ENCODE measurements at regions not wholly inside any gene's neighbourhood (a gene's known extent, or its start where the extent isn't known, plus 50 kb on each side); places are given as distances from the start of the nearest gene placed in this dataset.

GRCh38 chr1:209443361-209443931, 140.1 kb upstream of the CAMK1G start:
- DNase-seq (ENCODE audit: extremely low spot score in 2 of 2) = no peak
- no peak overlapping the region for H3K4me3 ChIP-seq
- intact Hi-C loops (cut with DNase I) = no loop called here
- no peaks in the 10 kb centered on the region for H3K4me1 ChIP-seq
- no peaks in the 10 kb centered on the region for H3K9me3 ChIP-seq
- no peaks in the 10 kb centered on the region for H3K36me3 ChIP-seq
- TF ChIP-seq POLR2AphosphoS5 (IDR thresholded peaks at IDR 0.05; ENCODE audit: insufficient read depth in 1 of 2, low read depth in 1 of 2) = no peak
- no peak for TF ChIP-seq CTCF (IDR thresholded peaks at IDR 0.05)
- no peak for TF ChIP-seq POLR2A (IDR thresholded peaks at IDR 0.05)
- no peak overlapping the region for H3K27ac ChIP-seq
- H3K27me3 ChIP-seq = no peaks in the 10 kb centered on the region

DNA sequence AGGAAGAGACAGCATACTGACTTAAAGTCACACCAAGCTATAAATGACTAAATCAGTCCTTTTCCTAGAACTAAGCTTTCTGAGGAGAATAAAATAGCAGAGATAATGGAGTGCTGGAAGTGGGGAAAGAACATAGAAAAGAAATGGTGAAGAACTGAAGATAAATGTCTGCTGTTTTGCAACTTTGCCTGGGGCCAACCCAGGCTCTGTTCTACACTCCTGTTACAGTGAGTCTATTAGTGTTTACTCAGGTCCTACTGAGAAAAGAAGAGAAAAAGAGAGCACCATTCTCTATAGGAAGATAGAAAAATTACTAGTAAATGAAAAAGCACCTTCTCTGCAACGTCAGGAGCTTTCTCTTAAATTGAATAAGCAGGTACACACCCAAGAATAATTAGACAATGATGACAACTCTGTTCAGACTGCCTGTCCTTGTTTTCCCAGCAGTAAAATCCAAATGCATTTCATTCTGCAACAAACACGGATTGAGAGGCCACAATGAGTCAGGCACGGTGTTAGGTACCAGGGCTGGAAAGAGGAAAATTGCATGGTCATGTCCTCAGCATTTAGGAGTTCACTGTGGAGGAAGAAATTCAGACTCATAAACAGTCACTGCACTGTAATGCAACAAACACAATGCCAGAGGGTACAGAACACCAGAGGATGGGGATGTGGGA, 139.4 kb upstream of the CAMK1G start:
- H3K4me3 ChIP-seq = no peak overlapping the region
- DNase-seq (ENCODE audit: extremely low spot score in 2 of 2) = no peak
- intact Hi-C loops (cut with DNase I) = no loop called here
- H3K9me3 ChIP-seq = no peaks in the 10 kb centered on the region
- H3K27me3 ChIP-seq = no peaks in the 10 kb centered on the region
- no peaks in the 10 kb centered on the region for H3K36me3 ChIP-seq
- no peak for TF ChIP-seq POLR2A (IDR thresholded peaks at IDR 0.05)
- TF ChIP-seq POLR2AphosphoS5 (IDR thresholded peaks at IDR 0.05; ENCODE audit: insufficient read depth in 1 of 2, low read depth in 1 of 2) = peak in 1 of 2 donors; percentile 50
- TF ChIP-seq CTCF (IDR thresholded peaks at IDR 0.05) = no peak
- H3K4me1 ChIP-seq = no peaks in the 10 kb centered on the region
- no peak overlapping the region for H3K27ac ChIP-seq

DNA sequence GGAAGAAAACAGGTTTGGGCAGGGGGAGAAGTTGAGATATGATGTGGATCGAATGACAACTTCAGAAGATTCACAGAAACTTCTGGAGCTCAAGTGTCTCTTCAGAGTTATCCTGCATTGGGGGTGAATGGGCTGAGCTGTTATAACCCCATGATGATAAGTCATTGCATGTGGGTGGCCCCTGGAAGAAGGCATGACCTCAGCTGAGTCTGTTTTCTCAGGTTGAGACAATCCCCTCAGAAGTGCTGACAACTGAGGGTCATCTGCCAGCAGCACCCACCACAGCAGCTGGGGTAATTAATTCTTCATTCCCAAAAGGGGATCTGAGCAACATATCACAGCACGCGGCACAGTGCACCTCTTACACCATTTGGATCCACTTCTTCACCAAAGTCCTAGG, 138.6 kb upstream of the CAMK1G start:
- H3K36me3 ChIP-seq = no peaks in the 10 kb centered on the region
- no peaks in the 10 kb centered on the region for H3K27me3 ChIP-seq
- H3K4me3 ChIP-seq = no peak overlapping the region

GRCh38 chr1:209445576-209445975, 137.9 kb upstream of the CAMK1G start:
- Histone ChIP-seq H3K4me3 (no peak overlapping the region), H3K9me3 (no peaks in the 10 kb centered on the region), H3K4me1 (no peaks in the 10 kb centered on the region), H3K27ac (no peak overlapping the region), H3K27me3 (no peaks in the 10 kb centered on the region), H3K36me3 (no peaks in the 10 kb centered on the region)
- intact Hi-C loops (cut with DNase I) = no loop called here
- no peak for DNase-seq (ENCODE audit: extremely low spot score in 2 of 2)
- no peak for TF ChIP-seq POLR2AphosphoS5 (IDR thresholded peaks at IDR 0.05; ENCODE audit: insufficient read depth in 1 of 2, low read depth in 1 of 2)
- no peak for TF ChIP-seq POLR2A (IDR thresholded peaks at IDR 0.05)
- TF ChIP-seq CTCF (IDR thresholded peaks at IDR 0.05) = no peak

More for the DNA sequence above, 138.6 kb upstream of the CAMK1G start:
- intact Hi-C loops (cut with DNase I) = no loop called here
- H3K9me3 ChIP-seq = no peaks in the 10 kb centered on the region
- no peak for DNase-seq (ENCODE audit: extremely low spot score in 2 of 2)
- no peaks in the 10 kb centered on the region for H3K4me1 ChIP-seq
- no peak overlapping the region for H3K27ac ChIP-seq
- TF ChIP-seq POLR2A (IDR thresholded peaks at IDR 0.05) = no peak
- TF ChIP-seq POLR2AphosphoS5 (IDR thresholded peaks at IDR 0.05; ENCODE audit: insufficient read depth in 1 of 2, low read depth in 1 of 2) = no peak
- no peak for TF ChIP-seq CTCF (IDR thresholded peaks at IDR 0.05)

- H3K27me3 ChIP-seq = no peaks in the 10 kb centered on the region
- intact Hi-C loops (cut with DNase I) = no loop called here
These were observed 137.2 kb upstream of the CAMK1G start for GRCh38 chr1:209446356-209446755.

More at GRCh38 chr1:209446356-209446755, 137.2 kb upstream of the CAMK1G start:
- no peak for DNase-seq (ENCODE audit: extremely low spot score in 2 of 2)
- Histone ChIP-seq H3K36me3 (no peaks in the 10 kb centered on the region), H3K4me3 (no peak overlapping the region), H3K4me1 (no peaks in the 10 kb centered on the region), H3K27ac (no peak overlapping the region), H3K9me3 (no peaks in the 10 kb centered on the region)
- TF ChIP-seq POLR2AphosphoS5 (IDR thresholded peaks at IDR 0.05; ENCODE audit: insufficient read depth in 1 of 2, low read depth in 1 of 2) (no peak), POLR2A (IDR thresholded peaks at IDR 0.05) (no peak), CTCF (IDR thresholded peaks at IDR 0.05) (no peak)
